K562 (cell line): ENCODE measurements at regions not wholly inside any gene's neighbourhood (a gene's known extent, or its start where the extent isn't known, plus 50 kb on each side); places are given as distances from the start of the nearest gene placed in this dataset.

Source experiments
- NFE2 ChIP-seq: IDR thresholded peaks from 2 replicates; pipeline ENCODE4 v1.6.1; 2014; ENCODE audit warnings: antibody characterized with exemption, low read depth
- OTX1 ChIP-seq: fragments of 450-650 bp; formaldehyde crosslinking; IDR thresholded peaks from 2 replicates; pipeline ENCODE4 v1.4.0; 2022; ENCODE audit warnings: mild to moderate bottlenecking
- PHF21A ChIP-seq: fragments of 450-650 bp; IDR thresholded peaks from 2 replicates; pipeline ENCODE4 v1.6.1; 2017; ENCODE audit warnings: low read depth, borderline replicate concordance
- TF ChIP-seq, protein P1 (sequence below), 2 experiments: fragments of 450-650 bp; formaldehyde crosslinking in 1 of 2; IDR thresholded peaks; 2 replicates each; pipeline versions ENCODE4 v1.4.0 to v1.6.1; 2014 to 2020; ENCODE audit warnings: mild to moderate bottlenecking in 2 of 2, borderline replicate concordance in 1 of 2, low read depth in 1 of 2

DNA sequence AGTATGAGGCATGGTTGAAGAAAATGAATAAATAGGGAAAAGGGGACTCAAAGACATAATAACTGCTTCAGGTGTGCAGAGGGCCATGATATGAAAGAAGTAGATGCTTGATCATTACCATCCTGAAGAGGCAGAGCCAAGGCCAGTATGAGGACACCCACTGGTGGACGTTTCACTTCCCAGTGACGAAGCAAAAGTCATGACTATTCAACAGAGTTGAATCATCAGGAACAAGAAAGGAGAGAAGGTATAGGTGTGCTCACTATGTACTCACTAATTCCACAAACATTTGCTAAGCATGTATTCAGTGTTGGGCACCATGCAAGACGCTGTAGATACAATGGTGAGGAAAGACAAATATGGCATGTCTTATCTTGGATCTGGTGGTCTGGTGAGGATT is 319.2 kb upstream of the RUNX1 start (continued):
- TF ChIP-seq, protein P1, sequence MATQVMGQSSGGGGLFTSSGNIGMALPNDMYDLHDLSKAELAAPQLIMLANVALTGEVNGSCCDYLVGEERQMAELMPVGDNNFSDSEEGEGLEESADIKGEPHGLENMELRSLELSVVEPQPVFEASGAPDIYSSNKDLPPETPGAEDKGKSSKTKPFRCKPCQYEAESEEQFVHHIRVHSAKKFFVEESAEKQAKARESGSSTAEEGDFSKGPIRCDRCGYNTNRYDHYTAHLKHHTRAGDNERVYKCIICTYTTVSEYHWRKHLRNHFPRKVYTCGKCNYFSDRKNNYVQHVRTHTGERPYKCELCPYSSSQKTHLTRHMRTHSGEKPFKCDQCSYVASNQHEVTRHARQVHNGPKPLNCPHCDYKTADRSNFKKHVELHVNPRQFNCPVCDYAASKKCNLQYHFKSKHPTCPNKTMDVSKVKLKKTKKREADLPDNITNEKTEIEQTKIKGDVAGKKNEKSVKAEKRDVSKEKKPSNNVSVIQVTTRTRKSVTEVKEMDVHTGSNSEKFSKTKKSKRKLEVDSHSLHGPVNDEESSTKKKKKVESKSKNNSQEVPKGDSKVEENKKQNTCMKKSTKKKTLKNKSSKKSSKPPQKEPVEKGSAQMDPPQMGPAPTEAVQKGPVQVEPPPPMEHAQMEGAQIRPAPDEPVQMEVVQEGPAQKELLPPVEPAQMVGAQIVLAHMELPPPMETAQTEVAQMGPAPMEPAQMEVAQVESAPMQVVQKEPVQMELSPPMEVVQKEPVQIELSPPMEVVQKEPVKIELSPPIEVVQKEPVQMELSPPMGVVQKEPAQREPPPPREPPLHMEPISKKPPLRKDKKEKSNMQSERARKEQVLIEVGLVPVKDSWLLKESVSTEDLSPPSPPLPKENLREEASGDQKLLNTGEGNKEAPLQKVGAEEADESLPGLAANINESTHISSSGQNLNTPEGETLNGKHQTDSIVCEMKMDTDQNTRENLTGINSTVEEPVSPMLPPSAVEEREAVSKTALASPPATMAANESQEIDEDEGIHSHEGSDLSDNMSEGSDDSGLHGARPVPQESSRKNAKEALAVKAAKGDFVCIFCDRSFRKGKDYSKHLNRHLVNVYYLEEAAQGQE (IDR thresholded peaks at IDR 0.05; ENCODE audit: borderline replicate concordance) = peak; percentile 37; the same call in 1 of the 2 replicates
- TF ChIP-seq, protein P1 (CRISPR knock-in tag; IDR thresholded peaks at IDR 0.05; ENCODE audit: low read depth) = no peak
- TF ChIP-seq OTX1 (CRISPR knock-in tag) = no peak
- peak; percentile 79 for TF ChIP-seq NFE2
- TF ChIP-seq PHF21A = no peak
